T-helper 2 cell treated with Interferon-gamma antibody and Interleukin-4, amounts not matched to agents 5 μg/mL and 100 μg/mL, for 36 hours (primary cell): ENCODE measurements at regions not wholly inside any gene's neighbourhood (a gene's known extent, or its start where the extent isn't known, plus 50 kb on each side); places are given as distances from the start of the nearest gene placed in this dataset.

Experiments used
- DNase-seq: peaks from one replicate; pipeline ENCODE4 v3.0.0; 2021; ENCODE audit warnings: low spot score
- H3K27ac Mint-ChIP-seq: one replicate; pipeline ENCODE4 v1.8.0; 2021; ENCODE audit warnings: mild to moderate bottlenecking, mixed read lengths
- H3K27me3 Mint-ChIP-seq: one replicate; pipeline ENCODE4 v1.8.0; 2021; ENCODE audit warnings: low read depth, mixed read lengths
- H3K36me3 Mint-ChIP-seq: one replicate; pipeline ENCODE4 v1.8.0; 2021; ENCODE audit warnings: low read depth, mixed read lengths
- H3K4me1 Mint-ChIP-seq: one replicate; pipeline ENCODE4 v1.8.0; 2021; ENCODE audit warnings: low read depth, mixed read lengths
- H3K4me3 Mint-ChIP-seq: one replicate; pipeline ENCODE4 v1.8.0; 2022; ENCODE audit warnings: mild to moderate bottlenecking, moderate library complexity, mixed read lengths
- H3K9me3 Mint-ChIP-seq: one replicate; pipeline ENCODE4 v1.8.0; 2021; ENCODE audit warnings: mixed read lengths

DNA sequence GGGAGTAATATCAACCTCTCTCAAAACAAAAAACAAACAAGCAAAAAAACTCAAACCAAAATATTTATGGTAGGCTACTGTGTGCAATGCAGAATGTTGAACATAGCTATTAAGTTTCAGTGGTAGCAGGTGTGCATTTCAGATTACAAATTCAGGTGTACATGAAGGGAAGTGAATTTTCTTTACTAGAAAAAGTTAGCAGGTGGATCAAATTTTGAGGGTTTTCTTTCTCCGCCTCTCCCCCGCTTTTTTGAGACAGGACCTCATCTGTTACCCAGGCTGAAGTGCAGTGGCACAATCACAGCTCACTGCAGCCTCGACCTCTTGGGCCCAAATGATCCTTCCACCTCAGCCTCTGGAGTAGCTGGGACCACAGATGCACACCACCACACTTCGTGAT is 109.7 kb upstream of the GOLIM4 start:
- no peak for DNase-seq
- no peaks in the 10 kb centered on the region for H3K27me3 Mint-ChIP-seq
- no peak overlapping the region for H3K4me3 Mint-ChIP-seq
- H3K4me1 Mint-ChIP-seq, result no peaks in the 10 kb centered on the region
- no peaks in the 10 kb centered on the region for H3K9me3 Mint-ChIP-seq
- no peak overlapping the region for H3K27ac Mint-ChIP-seq
- H3K36me3 Mint-ChIP-seq, result no peaks in the 10 kb centered on the region

DNA sequence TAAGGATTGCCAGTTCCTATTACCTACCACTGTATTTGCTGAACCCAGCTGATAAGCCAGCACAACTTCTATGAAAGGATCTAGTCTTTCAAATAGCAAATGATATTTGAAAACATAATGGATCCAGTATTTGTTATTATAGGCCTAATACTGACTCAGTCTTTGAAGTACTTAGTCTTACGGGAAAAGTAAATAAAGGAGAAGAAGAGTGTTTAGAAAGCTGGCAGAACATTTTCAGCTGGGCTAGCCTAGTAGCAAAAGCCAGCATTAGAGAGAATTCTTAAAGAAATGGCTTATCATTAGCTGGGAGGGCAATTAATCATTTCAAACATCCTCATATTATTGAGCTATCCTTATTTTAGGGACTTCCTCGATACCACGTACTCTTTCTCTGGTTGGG is 101.4 kb upstream of the GOLIM4 start:
- H3K4me3 Mint-ChIP-seq, result no peak overlapping the region
- H3K36me3 Mint-ChIP-seq, result no peaks in the 10 kb centered on the region
- no peaks in the 10 kb centered on the region for H3K27me3 Mint-ChIP-seq
- no peaks in the 10 kb centered on the region for H3K4me1 Mint-ChIP-seq
- H3K9me3 Mint-ChIP-seq, result no peaks in the 10 kb centered on the region
- no peak overlapping the region for H3K27ac Mint-ChIP-seq
- DNase-seq, result no peak

DNA sequence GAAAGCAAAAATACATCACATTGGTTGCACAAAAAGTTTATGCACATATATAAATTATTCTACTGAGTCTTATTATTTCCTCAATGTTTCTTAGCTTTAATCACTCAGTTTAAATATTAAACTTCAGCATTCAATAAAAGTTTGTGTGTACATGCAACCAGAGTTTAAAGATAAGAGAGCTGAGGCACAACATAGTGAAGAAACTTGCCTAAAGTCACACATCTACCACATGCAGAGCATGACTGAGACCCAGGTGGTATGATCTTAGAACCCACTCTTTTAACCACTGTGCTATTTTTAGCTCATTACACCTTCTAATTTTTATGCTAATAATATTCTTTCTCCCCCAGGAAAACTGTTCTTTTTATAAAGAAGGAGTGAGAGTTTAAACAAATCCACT is 96.1 kb upstream of the GOLIM4 start:
- H3K4me1 Mint-ChIP-seq, result no peaks in the 10 kb centered on the region
- no peak for DNase-seq
- H3K27me3 Mint-ChIP-seq, result no peaks in the 10 kb centered on the region
- no peaks in the 10 kb centered on the region for H3K9me3 Mint-ChIP-seq
- no peaks in the 10 kb centered on the region for H3K36me3 Mint-ChIP-seq
- no peak overlapping the region for H3K4me3 Mint-ChIP-seq
- H3K27ac Mint-ChIP-seq, result no peak overlapping the region

DNA sequence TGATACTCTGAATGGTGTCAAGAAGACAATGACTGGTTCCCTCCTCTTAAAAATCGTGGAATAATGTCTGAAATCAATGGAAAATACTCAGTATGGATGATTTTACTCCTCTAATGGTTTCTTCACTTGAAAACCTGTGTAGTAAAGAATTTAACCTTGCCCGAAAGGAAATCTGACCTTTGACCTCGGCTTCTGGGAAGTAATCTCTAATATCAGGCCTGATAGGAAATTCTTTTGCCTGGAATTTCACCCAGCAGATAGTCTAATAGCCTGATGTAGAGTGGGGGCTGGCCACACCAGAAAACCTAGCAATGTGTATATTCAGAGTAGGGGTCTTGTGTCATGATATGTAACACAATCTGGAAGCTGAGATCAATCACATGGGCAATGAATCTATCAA is 91.5 kb upstream of the GOLIM4 start:
- Mint-ChIP-seq H3K9me3 (no peaks in the 10 kb centered on the region), H3K36me3 (no peaks in the 10 kb centered on the region), H3K27me3 (no peaks in the 10 kb centered on the region), H3K4me3 (no peak overlapping the region), H3K27ac (no peak overlapping the region), H3K4me1 (no peaks in the 10 kb centered on the region)
- no peak for DNase-seq

DNA sequence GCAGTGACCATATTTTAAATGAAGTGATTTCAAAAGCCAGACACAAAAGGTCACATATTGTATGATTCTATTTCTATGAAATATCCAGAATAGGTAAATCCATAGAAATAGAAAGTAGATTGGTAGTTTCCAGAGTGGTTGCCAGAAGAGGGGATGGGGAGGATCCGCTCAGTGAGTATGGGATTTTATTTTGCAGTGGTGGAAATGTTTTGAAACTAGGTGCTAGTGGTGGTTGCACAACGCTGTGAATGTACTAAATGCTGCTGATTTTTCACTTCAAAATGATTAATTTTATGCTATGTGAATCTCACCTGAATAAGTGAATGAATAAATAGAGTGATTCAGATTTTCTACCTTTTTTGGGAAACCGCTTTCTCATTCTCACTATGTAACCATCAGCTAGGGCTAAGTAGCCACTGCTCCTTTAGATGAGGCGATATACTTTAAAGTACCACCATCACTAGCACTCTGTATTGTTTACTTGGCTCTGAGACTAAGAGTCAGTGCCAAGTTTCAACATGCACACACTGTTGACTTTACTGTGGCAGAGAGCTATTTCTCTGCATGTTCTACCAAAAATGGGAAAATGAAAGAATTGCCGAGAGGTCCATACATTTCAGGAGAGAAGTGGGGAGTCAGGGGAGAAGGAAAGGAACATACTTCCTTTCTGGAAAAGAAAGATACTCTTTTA is 90.7 kb upstream of the GOLIM4 start:
- no peaks in the 10 kb centered on the region for H3K9me3 Mint-ChIP-seq
- no peaks in the 10 kb centered on the region for H3K36me3 Mint-ChIP-seq
- H3K4me1 Mint-ChIP-seq, result no peaks in the 10 kb centered on the region
- no peak for DNase-seq
- no peak overlapping the region for H3K27ac Mint-ChIP-seq
- no peak overlapping the region for H3K4me3 Mint-ChIP-seq
- no peaks in the 10 kb centered on the region for H3K27me3 Mint-ChIP-seq

DNA sequence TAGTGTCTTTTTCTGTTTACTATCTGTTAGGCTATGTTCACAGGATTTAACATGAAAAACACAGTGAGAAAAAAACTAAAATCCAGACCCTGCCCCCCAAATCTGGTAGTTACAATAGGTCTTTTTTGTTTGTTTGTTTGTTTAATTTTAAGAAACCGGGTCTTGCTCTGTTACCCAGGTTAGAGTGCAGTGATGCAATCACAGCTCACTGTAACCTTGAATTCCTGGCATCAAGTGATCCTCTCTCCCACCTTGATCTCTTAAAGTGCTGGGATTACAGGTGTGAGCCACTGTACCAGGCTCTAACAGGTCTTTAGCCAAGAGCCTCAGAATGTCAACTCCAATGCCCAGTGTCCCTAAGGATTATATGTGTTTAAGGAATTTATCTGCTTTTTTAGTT is 88.0 kb upstream of the GOLIM4 start:
- H3K4me3 Mint-ChIP-seq, result no peak overlapping the region
- no peak overlapping the region for H3K27ac Mint-ChIP-seq
- H3K36me3 Mint-ChIP-seq, result no peaks in the 10 kb centered on the region
- H3K4me1 Mint-ChIP-seq, result no peaks in the 10 kb centered on the region
- no peaks in the 10 kb centered on the region for H3K9me3 Mint-ChIP-seq
- no peaks in the 10 kb centered on the region for H3K27me3 Mint-ChIP-seq
- DNase-seq, result no peak

DNA sequence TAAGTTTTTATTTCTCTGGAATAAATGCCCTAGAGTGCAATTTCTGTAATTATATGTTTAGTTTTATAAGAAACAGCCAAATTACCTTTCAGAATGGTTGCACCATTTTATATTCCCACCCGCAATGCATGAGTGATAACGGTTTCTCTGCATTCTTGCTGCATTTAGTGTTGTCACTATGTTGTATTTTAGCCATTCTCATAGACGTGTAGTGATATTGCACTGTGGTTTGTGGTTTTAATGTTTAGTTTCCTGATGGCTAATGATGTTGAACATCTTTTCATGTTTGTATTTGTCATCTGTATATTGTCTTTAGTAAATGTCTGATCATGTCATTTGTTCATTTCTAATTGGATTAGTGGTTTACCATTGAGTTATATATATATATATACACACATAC is 73.0 kb upstream of the GOLIM4 start:
- Mint-ChIP-seq H3K4me3 (no peak overlapping the region), H3K4me1 (peaks cover 1% of the 10 kb centered on the region), H3K27me3 (peaks cover 1% of the 10 kb centered on the region), H3K9me3 (no peaks in the 10 kb centered on the region), H3K27ac (no peak overlapping the region), H3K36me3 (no peaks in the 10 kb centered on the region)
- no peak for DNase-seq

DNA sequence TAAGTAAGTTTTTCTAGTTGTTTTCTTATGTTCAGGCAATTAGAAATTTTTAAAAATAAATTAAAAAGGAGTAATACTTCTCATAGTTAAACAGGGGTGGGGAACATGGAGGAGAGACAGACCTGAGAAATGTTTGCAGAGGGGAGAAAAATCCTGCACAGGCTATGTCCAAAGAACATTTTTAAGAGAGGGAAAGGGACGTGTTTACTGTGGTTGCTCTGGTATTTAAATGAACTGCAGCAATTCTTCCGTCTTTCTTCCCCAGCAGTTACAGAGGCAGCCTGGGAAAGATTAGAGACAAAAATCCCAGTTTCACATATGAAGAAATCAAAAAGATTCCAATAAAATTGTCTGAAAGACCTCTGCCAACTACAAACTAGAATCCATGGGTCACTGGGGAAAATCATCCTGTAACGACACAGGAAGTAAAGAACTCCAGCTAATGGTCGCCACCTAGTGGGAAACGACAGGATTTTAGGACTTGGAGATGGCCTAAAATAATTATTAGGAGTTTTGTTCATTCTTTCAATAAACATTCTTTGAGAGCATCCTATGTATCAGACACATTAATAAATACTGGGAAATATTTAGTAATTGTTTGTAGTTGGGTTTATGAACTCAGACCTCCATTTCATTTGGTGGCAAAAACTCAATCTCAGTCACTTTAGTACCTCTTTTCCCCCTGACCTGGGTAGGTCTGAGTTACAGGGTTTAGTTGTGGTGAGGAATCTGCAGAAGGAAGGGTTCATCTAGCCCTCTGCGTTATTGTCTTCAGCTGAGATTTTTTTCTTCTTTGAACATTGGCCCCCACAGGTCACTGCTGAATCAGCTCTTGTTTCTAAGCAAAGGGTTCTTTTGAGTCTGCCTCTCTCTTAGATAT is 69.9 kb upstream of the GOLIM4 start:
- Mint-ChIP-seq H3K9me3 (no peaks in the 10 kb centered on the region), H3K27ac (no peak overlapping the region), H3K4me1 (peaks cover 1% of the 10 kb centered on the region), H3K27me3 (peaks cover 2% of the 10 kb centered on the region), H3K36me3 (no peaks in the 10 kb centered on the region), H3K4me3 (no peak overlapping the region)
- DNase-seq, result no peak

DNA sequence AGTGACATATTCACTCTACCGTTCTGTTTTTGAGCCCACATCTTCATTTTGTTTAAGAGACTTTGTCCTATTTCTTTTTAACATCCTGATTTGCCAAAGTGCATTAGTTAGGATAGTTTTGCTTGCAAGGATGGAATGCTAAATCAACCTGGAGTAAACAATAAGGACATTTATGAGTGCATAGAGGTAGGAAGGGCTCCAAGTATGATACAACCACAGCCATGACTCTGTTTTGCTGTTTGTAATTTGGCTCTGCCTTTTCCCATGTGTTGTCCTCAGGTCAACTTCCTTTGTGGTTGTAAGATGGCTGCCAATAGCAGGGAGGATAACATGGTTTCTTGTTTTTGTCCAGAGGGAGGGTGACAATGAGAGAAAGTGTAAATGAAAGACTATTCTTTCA is 66.4 kb upstream of the GOLIM4 start:
- H3K9me3 Mint-ChIP-seq, result no peaks in the 10 kb centered on the region

DNA sequence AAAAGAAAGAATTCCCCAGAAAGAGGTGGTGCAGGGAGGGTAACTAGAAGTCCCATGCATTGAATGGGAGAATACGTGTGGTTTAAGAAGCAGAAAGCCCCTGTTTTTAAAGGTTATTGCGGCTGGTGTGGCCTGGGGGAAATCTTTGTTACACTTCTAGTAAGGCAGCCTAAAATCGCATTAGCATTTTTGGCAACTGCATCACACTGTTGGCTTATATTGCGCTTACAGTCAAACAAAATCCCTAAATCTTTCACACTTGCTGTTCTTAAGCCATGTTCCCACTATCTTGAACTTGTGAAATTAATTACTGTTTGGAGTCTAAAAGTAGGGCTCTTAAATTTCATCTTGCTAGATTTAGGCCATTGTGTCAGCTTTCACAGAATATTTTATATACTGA is 66.0 kb upstream of the GOLIM4 start:
- Mint-ChIP-seq H3K27ac (no peak overlapping the region), H3K4me1 (no peaks in the 10 kb centered on the region), H3K27me3 (peaks cover 2% of the 10 kb centered on the region)

More for the DNA sequence above, 66.4 kb upstream of the GOLIM4 start:
- Mint-ChIP-seq H3K36me3 (no peaks in the 10 kb centered on the region), H3K4me3 (no peak overlapping the region), H3K27me3 (peaks cover 2% of the 10 kb centered on the region), H3K4me1 (no peaks in the 10 kb centered on the region), H3K27ac (no peak overlapping the region)
- DNase-seq, result no peak

DNA sequence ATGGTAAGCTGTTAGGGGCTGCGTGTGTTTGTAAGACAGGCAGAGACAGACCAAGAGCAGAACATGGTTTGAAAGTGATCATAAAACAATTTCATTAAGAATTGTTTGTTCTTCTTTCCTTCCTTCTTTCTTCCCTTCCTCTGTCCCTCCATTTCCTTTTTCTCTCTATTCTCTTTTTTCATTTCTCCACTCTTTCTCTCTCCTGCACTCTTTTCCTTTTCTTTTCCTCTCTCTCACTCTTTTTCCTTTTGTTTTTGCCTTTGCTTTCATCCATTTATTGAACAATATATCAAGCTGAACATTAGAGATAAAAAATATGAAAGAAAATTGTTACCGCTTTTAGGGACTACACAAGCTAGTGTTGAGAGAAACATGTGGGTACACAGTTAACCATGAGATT is 62.2 kb upstream of the GOLIM4 start:
- DNase-seq, result no peak
- Mint-ChIP-seq H3K27ac (no peak overlapping the region), H3K4me1 (no peaks in the 10 kb centered on the region), H3K9me3 (peaks cover 8% of the 10 kb centered on the region), H3K4me3 (no peak overlapping the region), H3K36me3 (no peaks in the 10 kb centered on the region), H3K27me3 (peaks cover 5% of the 10 kb centered on the region)

More for the DNA sequence above, 66.0 kb upstream of the GOLIM4 start:
- Mint-ChIP-seq H3K4me3 (no peak overlapping the region), H3K9me3 (no peaks in the 10 kb centered on the region), H3K36me3 (no peaks in the 10 kb centered on the region)
- DNase-seq, result no peak

DNA sequence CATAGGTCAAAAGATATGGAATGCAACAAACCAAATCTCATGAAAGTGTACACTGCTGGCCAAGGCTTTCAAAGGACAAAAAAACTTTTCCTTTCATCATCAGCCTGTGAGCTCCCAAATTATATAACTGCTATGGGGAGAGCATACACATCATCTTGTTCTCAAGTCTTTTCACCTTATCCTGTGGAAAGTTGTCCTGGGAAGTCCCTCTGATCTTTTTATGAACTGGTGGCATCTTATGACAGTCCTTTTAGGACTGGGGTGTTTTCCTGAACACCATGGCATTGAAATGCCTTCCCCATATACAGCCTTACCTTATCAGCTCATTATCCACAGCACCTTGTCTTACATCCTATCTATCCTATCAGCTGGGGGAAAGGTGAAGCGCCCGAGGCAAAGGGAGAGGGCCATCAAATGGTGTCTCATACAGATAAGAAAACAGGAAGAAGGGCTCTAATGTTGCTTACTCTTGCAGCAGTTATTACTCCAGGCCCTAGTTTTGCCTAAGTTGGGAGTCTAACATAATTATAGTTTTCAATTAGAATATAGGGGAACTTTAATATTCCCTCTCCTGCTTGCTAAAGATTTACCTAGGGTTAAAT is 61.5 kb upstream of the GOLIM4 start:
- H3K4me1 Mint-ChIP-seq, result no peaks in the 10 kb centered on the region
- H3K36me3 Mint-ChIP-seq, result no peaks in the 10 kb centered on the region
- DNase-seq, result no peak
- H3K27me3 Mint-ChIP-seq, result peaks cover 5% of the 10 kb centered on the region
- no peak overlapping the region for H3K4me3 Mint-ChIP-seq
- H3K27ac Mint-ChIP-seq, result no peak overlapping the region
- peaks cover 10% of the 10 kb centered on the region for H3K9me3 Mint-ChIP-seq

DNA sequence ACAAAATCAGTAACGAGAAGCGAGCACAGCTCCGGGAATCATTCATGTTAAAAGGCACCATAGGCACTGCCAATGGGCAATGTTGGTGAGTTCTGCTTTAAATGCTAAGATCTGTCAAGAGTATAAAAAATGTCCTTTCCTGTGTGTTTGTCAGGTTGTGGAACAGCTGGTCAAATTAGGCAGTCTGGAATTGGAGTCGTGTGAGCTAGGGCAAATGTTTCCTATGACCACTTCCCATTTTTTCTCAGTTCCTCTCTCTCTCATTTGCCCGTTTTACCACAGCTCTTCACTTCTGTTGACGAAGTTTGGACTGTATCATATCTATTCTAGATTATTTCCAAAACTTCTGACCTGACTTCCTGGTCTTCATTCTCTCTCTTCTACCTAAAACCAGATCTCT is 60.8 kb upstream of the GOLIM4 start:
- Mint-ChIP-seq H3K9me3 (peaks cover 17% of the 10 kb centered on the region), H3K36me3 (no peaks in the 10 kb centered on the region), H3K4me1 (no peaks in the 10 kb centered on the region), H3K27ac (no peak overlapping the region), H3K4me3 (no peak overlapping the region), H3K27me3 (peaks cover 5% of the 10 kb centered on the region)
- no peak for DNase-seq

DNA sequence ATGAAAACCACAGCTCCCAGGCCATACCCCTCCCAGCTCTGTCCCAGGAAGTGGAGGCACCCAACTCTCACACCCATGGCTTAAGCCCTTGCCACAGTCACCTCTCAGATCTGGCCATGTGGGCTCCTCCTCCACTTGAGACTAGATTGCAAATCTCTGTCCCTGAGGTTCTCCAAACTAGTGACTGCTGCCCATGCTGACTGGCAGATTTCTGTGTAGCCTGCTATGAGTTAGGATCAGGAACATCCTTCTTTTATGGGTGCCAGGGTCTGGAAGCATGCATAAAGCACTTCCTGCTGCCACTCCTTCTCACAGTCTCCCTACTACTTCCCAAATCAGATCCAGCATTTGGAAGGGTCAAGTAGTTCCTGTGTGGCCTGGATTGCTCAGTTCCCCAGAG is 59.6 kb upstream of the GOLIM4 start:
- peaks cover 5% of the 10 kb centered on the region for H3K27me3 Mint-ChIP-seq
- no peaks in the 10 kb centered on the region for H3K4me1 Mint-ChIP-seq
- H3K4me3 Mint-ChIP-seq, result no peak overlapping the region
- no peak for DNase-seq
- no peak overlapping the region for H3K27ac Mint-ChIP-seq
- H3K9me3 Mint-ChIP-seq, result peaks cover 17% of the 10 kb centered on the region
- no peaks in the 10 kb centered on the region for H3K36me3 Mint-ChIP-seq
